Panc1 (cell line): ENCODE measurements at regions not wholly inside any gene's neighbourhood (a gene's known extent, or its start where the extent isn't known, plus 50 kb on each side); places are given as distances from the start of the nearest gene placed in this dataset.

Source experiments
- ATAC-seq: fragments of 200-7000 bp; cut with Tn5 transposase; 2 replicates; pipeline ENCODE4 v1.9.1; 2020; ENCODE audit warnings: mild to moderate bottlenecking, moderate library complexity
- BruUV-seq: library from RNA; stranded (reverse); fragments of 400-500 nt; replicated peaks from 2 replicates; lab custom pipeline; 2021; lab: Mats Ljungman, UMichigan
- CTCF ChIA-PET: fragments of 300-600 bp; sonication (Branson Sonifier 250); formaldehyde crosslinking; loops from one replicate; lab custom pipeline; 2022; ENCODE audit warnings: antibody characterized with exemption; lab: Charles Lee
- POLR2A ChIA-PET: fragments of 300-600 bp; sonication (Branson Sonifier 250); formaldehyde crosslinking; loops from one replicate; lab custom pipeline; 2022; ENCODE audit warnings: antibody characterized with exemption; lab: Charles Lee
- DNase-seq: peaks from one replicate; pipeline ENCODE4 v3.0.0-alpha.2; 2010; ENCODE audit warnings: low read depth, low spot score
- H3K27ac ChIP-seq: 2 replicates; pipeline ENCODE4 v1.5.1; 2011; ENCODE audit warnings: mild to moderate bottlenecking, low read length, inconsistent platforms
- H3K27me3 ChIP-seq: fragments of 200-500 bp; sonication (Bioruptor generic); 2 replicates; pipeline ENCODE4 v1.6.0; 2014; ENCODE audit warnings: low read length, inconsistent platforms; ENCODE audit not compliant: control insufficient read depth, insufficient read depth
- H3K36me3 ChIP-seq: fragments of 200-500 bp; sonication (Bioruptor generic); 2 replicates; pipeline ENCODE4 v1.5.1; 2014; ENCODE audit warnings: inconsistent platforms, mild to moderate bottlenecking, low read length, moderate library complexity; ENCODE audit not compliant: control insufficient read depth, insufficient read depth
- H3K4me1 ChIP-seq: 2 replicates; pipeline ENCODE4 v1.5.1; 2011; ENCODE audit warnings: inconsistent platforms, mild to moderate bottlenecking, low read length, moderate library complexity; ENCODE audit not compliant: control insufficient read depth, insufficient read depth
- H3K4me3 ChIP-seq, 2 experiments: 2 replicates each; pipeline ENCODE4 v1.5.1; 2011 to 2012; ENCODE audit warnings: low read depth in 2 of 2, low read length in 2 of 2, mild to moderate bottlenecking in 2 of 2, inconsistent platforms in 1 of 2, moderate library complexity in 1 of 2
- H3K9me3 ChIP-seq: fragments of 200-500 bp; sonication (Bioruptor generic); 2 replicates; pipeline ENCODE4 v1.5.1; 2014; ENCODE audit warnings: low read depth, mild to moderate bottlenecking, inconsistent platforms, low read length, moderate library complexity; ENCODE audit not compliant: control insufficient read depth, insufficient read depth
- POLR2AphosphoS5 ChIP-seq: IDR thresholded peaks from 2 replicates; pipeline ENCODE4 v1.6.1; 2012; ENCODE audit warnings: mild to moderate bottlenecking, low read depth, low read length, moderate library complexity
- SIN3A ChIP-seq: IDR thresholded peaks from 2 replicates; pipeline ENCODE4 v1.6.1; 2012; ENCODE audit warnings: low read depth, mild to moderate bottlenecking, low read length, moderate library complexity, borderline replicate concordance; ENCODE audit not compliant: insufficient read depth
- TCF7L2 ChIP-seq: IDR thresholded peaks from 2 replicates; pipeline ENCODE4 v1.6.1; 2011; ENCODE audit warnings: mild to moderate bottlenecking, low read depth, low read length, inconsistent platforms
- in situ Hi-C: cut with HindIII; loops from 2 replicates; pipeline ENCODE4 v1.10.0; 2016; ENCODE audit warnings: low sequenced_read_pairs, low pct_unique_long_range_greater_than_20kb
- intact Hi-C: fragments of 100-400 bp; cut with micrococcal nuclease; formaldehyde crosslinking; loops from one replicate; pipeline ENCODE4 v1.10.0; 2022; ENCODE audit not compliant: unreplicated experiment
- TF ChIP-seq, protein P1 (sequence below), 2 experiments: IDR thresholded peaks; 2 replicates each; pipeline ENCODE4 v1.6.1; 2011 to 2012; ENCODE audit warnings: low read depth in 2 of 2, control low read depth in 1 of 2, low read length in 1 of 2, mild to moderate bottlenecking in 1 of 2, moderate library complexity in 1 of 2; ENCODE audit not compliant: insufficient read depth in 1 of 2
- TF ChIP-seq, protein P2 (sequence below): fragments of 450-650 bp; IDR thresholded peaks from 2 replicates; pipeline ENCODE4 v1.5.1; 2017; ENCODE audit warnings: mild to moderate bottlenecking

DNA sequence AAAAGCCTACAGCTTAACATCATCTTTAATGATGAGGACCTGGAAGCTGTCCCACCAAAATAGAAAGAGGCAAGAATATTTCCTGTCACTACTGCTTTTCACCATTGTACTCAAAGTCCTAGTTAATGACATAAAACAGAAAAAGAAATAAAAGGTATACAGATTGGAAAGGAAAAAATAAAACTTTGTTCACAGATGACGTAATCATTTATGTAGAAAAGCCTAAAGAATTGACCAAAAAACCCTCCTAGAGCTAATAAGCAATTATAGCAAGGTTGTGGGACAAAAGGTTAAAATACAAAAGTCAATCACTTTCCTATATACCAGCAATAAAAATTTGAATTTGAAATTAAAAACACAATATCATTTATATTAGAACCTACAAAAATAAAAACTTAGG, 97.2 kb upstream of the MDGA2 start:
- intact Hi-C loops = no loop called here
- no peaks in the 10 kb centered on the region for H3K4me1 ChIP-seq
- no peaks in the 10 kb centered on the region for H3K9me3 ChIP-seq
- no peak overlapping the region for H3K27ac ChIP-seq
- ATAC-seq = no peak
- TF ChIP-seq, protein P1, sequence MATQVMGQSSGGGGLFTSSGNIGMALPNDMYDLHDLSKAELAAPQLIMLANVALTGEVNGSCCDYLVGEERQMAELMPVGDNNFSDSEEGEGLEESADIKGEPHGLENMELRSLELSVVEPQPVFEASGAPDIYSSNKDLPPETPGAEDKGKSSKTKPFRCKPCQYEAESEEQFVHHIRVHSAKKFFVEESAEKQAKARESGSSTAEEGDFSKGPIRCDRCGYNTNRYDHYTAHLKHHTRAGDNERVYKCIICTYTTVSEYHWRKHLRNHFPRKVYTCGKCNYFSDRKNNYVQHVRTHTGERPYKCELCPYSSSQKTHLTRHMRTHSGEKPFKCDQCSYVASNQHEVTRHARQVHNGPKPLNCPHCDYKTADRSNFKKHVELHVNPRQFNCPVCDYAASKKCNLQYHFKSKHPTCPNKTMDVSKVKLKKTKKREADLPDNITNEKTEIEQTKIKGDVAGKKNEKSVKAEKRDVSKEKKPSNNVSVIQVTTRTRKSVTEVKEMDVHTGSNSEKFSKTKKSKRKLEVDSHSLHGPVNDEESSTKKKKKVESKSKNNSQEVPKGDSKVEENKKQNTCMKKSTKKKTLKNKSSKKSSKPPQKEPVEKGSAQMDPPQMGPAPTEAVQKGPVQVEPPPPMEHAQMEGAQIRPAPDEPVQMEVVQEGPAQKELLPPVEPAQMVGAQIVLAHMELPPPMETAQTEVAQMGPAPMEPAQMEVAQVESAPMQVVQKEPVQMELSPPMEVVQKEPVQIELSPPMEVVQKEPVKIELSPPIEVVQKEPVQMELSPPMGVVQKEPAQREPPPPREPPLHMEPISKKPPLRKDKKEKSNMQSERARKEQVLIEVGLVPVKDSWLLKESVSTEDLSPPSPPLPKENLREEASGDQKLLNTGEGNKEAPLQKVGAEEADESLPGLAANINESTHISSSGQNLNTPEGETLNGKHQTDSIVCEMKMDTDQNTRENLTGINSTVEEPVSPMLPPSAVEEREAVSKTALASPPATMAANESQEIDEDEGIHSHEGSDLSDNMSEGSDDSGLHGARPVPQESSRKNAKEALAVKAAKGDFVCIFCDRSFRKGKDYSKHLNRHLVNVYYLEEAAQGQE (IDR thresholded peaks at IDR 0.05; ENCODE audit: insufficient read depth in 1 of 2, low read depth in 2 of 2, low read length in 1 of 2) = no peak
- no peaks in the 10 kb centered on the region for H3K27me3 ChIP-seq
- ChIA-PET POLR2A (no interaction called here), CTCF (no interaction called here)
- no peak for DNase-seq
- H3K36me3 ChIP-seq = no peaks in the 10 kb centered on the region
- no peak overlapping the region for H3K4me3 ChIP-seq
- BruUV-seq = no TSS peak
- in situ Hi-C loops = no loop called here

DNA sequence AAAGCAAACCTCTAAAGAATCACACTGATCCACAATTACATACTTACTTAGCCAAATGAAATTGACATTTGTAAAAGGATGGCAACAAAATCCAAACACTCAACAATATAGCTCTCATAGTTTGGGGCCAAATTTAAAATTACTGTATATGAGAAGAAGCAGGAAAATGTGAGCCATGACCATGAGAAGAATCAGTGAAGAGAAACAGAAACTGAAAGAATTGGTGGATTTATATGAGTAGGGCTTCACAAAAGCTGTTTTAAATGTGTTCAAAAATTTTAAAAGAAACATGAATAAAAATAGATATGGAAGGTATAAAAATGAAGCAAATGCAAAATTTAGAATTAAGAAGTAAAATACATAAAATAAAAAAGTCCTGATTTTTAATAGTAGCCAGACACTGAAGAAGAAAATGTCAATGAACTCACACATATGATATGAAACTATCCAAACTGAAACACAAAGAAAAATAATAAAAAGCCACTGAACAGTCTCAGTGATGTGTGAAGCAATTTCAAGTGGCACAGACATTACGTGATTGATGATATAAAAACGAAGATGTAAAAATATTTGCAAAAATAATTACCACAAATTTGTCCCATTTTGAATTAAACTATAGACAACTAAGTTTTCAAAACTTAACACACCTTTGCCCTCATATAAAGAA, 87.9 kb upstream of the MDGA2 start:
- ChIA-PET POLR2A (no interaction called here), CTCF (no interaction called here)
- Histone ChIP-seq H3K27me3 (no peaks in the 10 kb centered on the region), H3K4me3 (no peak overlapping the region), H3K9me3 (no peaks in the 10 kb centered on the region), H3K4me1 (no peaks in the 10 kb centered on the region), H3K36me3 (no peaks in the 10 kb centered on the region), H3K27ac (no peak overlapping the region)
- intact Hi-C loops (no loop called here), in situ Hi-C loops (no loop called here)
- BruUV-seq = no TSS peak
- DNase-seq = no peak
- TF ChIP-seq, protein P2, sequence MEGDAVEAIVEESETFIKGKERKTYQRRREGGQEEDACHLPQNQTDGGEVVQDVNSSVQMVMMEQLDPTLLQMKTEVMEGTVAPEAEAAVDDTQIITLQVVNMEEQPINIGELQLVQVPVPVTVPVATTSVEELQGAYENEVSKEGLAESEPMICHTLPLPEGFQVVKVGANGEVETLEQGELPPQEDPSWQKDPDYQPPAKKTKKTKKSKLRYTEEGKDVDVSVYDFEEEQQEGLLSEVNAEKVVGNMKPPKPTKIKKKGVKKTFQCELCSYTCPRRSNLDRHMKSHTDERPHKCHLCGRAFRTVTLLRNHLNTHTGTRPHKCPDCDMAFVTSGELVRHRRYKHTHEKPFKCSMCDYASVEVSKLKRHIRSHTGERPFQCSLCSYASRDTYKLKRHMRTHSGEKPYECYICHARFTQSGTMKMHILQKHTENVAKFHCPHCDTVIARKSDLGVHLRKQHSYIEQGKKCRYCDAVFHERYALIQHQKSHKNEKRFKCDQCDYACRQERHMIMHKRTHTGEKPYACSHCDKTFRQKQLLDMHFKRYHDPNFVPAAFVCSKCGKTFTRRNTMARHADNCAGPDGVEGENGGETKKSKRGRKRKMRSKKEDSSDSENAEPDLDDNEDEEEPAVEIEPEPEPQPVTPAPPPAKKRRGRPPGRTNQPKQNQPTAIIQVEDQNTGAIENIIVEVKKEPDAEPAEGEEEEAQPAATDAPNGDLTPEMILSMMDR = no peak
- no peak for TF ChIP-seq TCF7L2
- no peak for TF ChIP-seq SIN3A
- no peak for TF ChIP-seq POLR2AphosphoS5
- TF ChIP-seq, protein P1 (IDR thresholded peaks at IDR 0.05; ENCODE audit: insufficient read depth in 1 of 2, low read depth in 2 of 2, low read length in 1 of 2) = no peak
- no peak for ATAC-seq
